Adrenal gland (tissue), 5 donors: ENCODE measurements at regions not wholly inside any gene's neighbourhood (a gene's known extent, or its start where the extent isn't known, plus 50 kb on each side); places are given as distances from the start of the nearest gene placed in this dataset.

ENCODE experiments used
- POLR2A ChIP-seq, 2 donors: fragments of 450-650 bp; IDR thresholded peaks; one replicate each; pipeline ENCODE4 v1.6.1; 2017; ENCODE audit warnings: antibody characterized with exemption in 2 of 2, mild to moderate bottlenecking in 2 of 2, moderate library complexity in 1 of 2
- TF ChIP-seq, protein P1 (sequence below), 6 experiments: fragments of 450-650 bp in 4 of 6; fragments of 200-600 bp in 2 of 6; sonication (generic) in 1 of 6; IDR thresholded peaks; 1 replicate in 5 of 6; 2 replicates in 1 of 6; pipeline versions ENCODE4 v1.5.1 to v1.8.0; 2016 to 2021; ENCODE audit warnings: antibody characterized with exemption in 6 of 6, mild to moderate bottlenecking in 2 of 6, moderate library complexity in 1 of 6
- donor health status: DM: no; HTN: no; CAD: no.

DNA sequence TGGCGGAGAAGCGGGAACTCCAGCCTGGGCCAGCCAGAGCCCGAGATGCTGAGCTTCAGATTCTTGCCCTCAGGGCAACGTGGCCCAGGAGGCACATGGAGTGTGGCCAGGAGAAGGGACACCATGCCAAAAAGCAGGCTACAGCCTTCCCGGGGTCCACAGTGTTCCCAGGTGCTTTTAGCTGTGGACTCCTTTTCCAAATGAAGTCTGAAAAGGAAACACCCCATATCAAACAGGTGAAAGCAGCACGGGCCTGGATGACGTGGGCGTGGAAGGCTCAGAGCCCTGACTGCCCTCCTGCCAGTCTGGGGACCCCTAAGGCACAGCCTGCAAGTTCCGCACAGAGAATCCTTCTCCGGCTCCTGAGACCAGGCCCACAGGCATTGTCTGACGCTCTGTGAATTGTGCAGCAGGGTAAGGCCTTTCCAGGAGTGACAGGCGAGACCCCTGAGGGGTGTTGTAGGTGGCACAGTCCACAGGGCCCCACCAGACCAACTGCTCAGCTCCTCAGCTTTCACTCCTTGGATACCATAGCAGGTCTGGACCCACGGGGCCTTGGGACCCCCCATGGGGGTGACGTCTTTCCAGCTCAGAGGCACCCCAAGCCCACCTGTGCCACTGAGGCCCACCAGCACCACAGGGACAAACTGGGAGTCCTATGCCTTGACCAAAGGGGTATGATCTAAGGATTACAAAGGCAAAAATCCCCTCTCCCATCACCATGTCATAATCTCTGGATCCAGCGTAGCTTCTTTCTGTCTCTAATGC is 69.6 kb upstream of the RAB6C start:
- TF ChIP-seq, protein P1, sequence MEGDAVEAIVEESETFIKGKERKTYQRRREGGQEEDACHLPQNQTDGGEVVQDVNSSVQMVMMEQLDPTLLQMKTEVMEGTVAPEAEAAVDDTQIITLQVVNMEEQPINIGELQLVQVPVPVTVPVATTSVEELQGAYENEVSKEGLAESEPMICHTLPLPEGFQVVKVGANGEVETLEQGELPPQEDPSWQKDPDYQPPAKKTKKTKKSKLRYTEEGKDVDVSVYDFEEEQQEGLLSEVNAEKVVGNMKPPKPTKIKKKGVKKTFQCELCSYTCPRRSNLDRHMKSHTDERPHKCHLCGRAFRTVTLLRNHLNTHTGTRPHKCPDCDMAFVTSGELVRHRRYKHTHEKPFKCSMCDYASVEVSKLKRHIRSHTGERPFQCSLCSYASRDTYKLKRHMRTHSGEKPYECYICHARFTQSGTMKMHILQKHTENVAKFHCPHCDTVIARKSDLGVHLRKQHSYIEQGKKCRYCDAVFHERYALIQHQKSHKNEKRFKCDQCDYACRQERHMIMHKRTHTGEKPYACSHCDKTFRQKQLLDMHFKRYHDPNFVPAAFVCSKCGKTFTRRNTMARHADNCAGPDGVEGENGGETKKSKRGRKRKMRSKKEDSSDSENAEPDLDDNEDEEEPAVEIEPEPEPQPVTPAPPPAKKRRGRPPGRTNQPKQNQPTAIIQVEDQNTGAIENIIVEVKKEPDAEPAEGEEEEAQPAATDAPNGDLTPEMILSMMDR (IDR thresholded peaks at IDR 0.05): no peak
- TF ChIP-seq POLR2A (IDR thresholded peaks at IDR 0.05): no peak
